ENCODE measurements at regions not wholly inside any gene's neighbourhood (a gene's known extent, or its start where the extent isn't known, plus 50 kb on each side); places are given as distances from the start of the nearest gene placed in this dataset.

DNA sequence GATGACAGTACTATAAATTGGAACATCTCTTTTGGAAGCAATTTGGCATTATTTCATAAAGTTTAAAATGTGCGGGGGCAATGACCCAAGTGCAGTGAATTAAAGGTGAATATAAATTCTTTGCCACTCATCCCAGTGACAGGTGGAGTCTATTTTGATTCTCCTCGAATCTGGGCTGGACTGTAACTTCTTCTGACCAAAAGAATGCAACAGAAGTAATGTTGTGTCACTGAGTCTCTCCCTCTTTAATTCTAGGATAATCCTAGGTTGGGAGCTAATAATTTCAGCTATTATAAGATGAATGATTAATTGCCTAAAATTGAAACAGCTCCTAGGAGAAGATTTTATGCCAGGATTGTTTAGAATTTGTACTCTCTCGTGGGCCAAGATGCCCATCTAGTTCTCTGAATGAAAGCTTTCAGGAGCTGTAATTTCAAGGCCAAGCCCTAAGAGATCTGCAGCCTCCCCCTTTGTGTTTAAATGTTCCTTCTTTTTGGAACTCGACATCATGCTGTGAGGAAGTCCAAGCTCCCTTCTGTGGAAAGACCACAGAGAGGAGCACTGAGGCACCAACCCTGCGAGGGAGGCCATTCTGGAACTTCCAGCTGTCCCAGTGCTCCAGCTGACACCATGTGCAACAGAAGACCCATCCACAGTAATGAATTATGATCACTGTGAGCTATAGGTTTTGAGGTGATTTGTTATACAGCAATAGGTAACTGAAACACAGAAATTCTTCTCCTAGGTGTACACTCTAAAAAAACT is 208.1 kb downstream of the COPRS start (continued):
- TF ChIP-seq, protein P1, sequence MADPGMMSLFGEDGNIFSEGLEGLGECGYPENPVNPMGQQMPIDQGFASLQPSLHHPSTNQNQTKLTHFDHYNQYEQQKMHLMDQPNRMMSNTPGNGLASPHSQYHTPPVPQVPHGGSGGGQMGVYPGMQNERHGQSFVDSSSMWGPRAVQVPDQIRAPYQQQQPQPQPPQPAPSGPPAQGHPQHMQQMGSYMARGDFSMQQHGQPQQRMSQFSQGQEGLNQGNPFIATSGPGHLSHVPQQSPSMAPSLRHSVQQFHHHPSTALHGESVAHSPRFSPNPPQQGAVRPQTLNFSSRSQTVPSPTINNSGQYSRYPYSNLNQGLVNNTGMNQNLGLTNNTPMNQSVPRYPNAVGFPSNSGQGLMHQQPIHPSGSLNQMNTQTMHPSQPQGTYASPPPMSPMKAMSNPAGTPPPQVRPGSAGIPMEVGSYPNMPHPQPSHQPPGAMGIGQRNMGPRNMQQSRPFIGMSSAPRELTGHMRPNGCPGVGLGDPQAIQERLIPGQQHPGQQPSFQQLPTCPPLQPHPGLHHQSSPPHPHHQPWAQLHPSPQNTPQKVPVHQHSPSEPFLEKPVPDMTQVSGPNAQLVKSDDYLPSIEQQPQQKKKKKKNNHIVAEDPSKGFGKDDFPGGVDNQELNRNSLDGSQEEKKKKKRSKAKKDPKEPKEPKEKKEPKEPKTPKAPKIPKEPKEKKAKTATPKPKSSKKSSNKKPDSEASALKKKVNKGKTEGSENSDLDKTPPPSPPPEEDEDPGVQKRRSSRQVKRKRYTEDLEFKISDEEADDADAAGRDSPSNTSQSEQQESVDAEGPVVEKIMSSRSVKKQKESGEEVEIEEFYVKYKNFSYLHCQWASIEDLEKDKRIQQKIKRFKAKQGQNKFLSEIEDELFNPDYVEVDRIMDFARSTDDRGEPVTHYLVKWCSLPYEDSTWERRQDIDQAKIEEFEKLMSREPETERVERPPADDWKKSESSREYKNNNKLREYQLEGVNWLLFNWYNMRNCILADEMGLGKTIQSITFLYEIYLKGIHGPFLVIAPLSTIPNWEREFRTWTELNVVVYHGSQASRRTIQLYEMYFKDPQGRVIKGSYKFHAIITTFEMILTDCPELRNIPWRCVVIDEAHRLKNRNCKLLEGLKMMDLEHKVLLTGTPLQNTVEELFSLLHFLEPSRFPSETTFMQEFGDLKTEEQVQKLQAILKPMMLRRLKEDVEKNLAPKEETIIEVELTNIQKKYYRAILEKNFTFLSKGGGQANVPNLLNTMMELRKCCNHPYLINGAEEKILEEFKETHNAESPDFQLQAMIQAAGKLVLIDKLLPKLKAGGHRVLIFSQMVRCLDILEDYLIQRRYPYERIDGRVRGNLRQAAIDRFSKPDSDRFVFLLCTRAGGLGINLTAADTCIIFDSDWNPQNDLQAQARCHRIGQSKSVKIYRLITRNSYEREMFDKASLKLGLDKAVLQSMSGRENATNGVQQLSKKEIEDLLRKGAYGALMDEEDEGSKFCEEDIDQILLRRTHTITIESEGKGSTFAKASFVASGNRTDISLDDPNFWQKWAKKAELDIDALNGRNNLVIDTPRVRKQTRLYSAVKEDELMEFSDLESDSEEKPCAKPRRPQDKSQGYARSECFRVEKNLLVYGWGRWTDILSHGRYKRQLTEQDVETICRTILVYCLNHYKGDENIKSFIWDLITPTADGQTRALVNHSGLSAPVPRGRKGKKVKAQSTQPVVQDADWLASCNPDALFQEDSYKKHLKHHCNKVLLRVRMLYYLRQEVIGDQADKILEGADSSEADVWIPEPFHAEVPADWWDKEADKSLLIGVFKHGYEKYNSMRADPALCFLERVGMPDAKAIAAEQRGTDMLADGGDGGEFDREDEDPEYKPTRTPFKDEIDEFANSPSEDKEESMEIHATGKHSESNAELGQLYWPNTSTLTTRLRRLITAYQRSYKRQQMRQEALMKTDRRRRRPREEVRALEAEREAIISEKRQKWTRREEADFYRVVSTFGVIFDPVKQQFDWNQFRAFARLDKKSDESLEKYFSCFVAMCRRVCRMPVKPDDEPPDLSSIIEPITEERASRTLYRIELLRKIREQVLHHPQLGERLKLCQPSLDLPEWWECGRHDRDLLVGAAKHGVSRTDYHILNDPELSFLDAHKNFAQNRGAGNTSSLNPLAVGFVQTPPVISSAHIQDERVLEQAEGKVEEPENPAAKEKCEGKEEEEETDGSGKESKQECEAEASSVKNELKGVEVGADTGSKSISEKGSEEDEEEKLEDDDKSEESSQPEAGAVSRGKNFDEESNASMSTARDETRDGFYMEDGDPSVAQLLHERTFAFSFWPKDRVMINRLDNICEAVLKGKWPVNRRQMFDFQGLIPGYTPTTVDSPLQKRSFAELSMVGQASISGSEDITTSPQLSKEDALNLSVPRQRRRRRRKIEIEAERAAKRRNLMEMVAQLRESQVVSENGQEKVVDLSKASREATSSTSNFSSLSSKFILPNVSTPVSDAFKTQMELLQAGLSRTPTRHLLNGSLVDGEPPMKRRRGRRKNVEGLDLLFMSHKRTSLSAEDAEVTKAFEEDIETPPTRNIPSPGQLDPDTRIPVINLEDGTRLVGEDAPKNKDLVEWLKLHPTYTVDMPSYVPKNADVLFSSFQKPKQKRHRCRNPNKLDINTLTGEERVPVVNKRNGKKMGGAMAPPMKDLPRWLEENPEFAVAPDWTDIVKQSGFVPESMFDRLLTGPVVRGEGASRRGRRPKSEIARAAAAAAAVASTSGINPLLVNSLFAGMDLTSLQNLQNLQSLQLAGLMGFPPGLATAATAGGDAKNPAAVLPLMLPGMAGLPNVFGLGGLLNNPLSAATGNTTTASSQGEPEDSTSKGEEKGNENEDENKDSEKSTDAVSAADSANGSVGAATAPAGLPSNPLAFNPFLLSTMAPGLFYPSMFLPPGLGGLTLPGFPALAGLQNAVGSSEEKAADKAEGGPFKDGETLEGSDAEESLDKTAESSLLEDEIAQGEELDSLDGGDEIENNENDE (IDR thresholded peaks at IDR 0.05; ENCODE audit: insufficient replicate concordance, low read length), result no peak
- no peak for TF ChIP-seq GABPA (IDR thresholded peaks at IDR 0.05; ENCODE audit: borderline replicate concordance, insufficient read depth, low read length)
- TF ChIP-seq SUZ12 (IDR thresholded peaks at IDR 0.05; ENCODE audit: low read length), result no peak
- no peak for TF ChIP-seq RXRA (IDR thresholded peaks at IDR 0.05; ENCODE audit: insufficient read depth, low read depth, low read length)
- TF ChIP-seq POU5F1 (IDR thresholded peaks at IDR 0.05; ENCODE audit: low read depth, low read length), result no peak
- no peak for TF ChIP-seq TAF1 (IDR thresholded peaks at IDR 0.05; ENCODE audit: low read depth, low read length)

Data from H1 (cell line).